Putamen (tissue), 1 donor: ENCODE measurements at regions not wholly inside any gene's neighbourhood (a gene's known extent, or its start where the extent isn't known, plus 50 kb on each side); places are given as distances from the start of the nearest gene placed in this dataset.

Experiments
- DNase-seq: peaks from one replicate; pipeline ENCODE4 v3.0.0-alpha.2; 2016; ENCODE audit warnings: low spot score

DNA sequence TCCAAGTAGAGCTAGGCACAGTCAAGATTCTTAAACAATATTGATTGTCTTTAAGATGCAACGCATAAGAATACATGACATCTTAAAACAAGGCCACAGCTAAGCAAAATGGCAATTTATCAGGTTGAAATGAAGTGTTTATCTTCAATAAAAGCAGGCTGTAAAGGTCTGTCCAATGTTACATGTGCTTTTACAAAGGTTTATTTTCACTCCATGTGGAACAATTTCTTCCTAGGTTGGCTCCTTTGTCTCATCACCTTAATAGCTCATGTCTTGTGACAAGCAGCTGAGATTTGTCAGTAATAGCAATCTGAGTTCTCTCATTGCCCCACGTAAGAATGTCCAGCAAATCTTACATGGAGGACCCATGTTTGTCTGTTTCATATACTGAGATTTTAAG, 437.6 kb downstream of the GPAM start:
- no peak for DNase-seq

DNA sequence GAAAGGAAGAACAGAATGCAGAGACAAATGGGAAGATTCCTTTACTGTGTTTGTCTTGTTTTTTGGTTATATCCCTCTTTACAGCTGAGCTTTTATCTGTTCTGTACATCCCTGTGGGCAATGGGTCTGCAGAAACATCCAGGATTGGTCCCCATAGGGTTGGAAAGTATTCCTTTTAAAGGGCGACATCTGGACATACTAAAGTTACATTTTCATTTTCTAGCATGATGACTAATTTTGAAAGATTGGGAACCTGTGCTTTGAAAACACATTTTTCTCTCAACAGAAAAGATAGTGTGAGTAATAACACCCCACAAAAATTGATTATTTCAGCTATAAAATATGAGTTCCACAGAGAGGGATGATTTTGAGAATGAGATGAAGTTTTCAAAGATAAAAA, 435.8 kb downstream of the GPAM start:
- no peak for DNase-seq

DNA sequence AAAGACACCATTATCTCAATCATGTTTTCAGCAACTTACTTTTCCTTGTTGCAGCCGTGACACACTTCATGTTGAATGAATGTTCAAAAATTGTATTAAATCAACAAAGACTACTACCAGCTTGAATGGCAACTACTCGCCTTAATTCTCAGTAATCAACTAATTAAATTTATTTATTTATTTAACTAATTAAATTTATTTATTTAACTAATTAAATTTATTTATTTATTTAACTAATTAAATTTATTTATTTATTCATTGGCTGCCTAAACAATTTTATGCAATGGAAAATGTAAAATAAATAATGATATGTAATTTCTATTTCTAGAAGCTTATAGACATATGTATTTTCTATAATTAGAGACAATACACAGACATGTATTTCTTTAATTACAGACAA, 435.4 kb downstream of the GPAM start:
- no peak for DNase-seq

DNA sequence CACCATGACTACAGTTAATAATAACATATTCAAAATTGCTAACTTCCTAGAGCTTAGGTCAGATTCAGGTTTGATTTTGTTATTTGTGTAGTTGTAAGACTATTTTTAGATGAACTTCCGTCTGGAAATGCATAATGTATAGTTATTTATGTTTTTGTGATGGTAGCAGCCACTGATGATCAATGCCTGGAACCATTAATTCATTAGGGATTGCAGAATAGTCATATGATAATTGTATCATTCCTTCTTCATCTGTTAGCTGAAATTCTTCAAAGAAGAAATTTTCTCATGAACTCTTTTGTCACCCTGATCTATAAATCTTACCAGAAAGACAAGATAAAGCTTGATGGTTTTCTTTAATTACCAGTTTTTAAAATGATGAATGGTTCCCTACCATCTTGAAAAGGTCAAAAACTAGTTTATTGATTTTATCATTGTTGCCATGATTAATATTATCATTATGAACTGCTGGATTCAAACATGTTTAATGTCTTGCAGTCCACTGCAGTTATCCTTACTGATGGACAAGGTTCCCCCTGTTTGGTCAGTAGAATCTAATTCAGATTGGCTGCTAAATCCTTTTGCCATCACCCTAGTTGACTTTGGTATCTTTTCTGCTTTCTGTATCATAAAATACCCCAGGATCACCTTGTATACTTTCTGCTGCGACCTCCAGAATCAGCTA, 433.3 kb downstream of the GPAM start:
- no peak for DNase-seq

DNA sequence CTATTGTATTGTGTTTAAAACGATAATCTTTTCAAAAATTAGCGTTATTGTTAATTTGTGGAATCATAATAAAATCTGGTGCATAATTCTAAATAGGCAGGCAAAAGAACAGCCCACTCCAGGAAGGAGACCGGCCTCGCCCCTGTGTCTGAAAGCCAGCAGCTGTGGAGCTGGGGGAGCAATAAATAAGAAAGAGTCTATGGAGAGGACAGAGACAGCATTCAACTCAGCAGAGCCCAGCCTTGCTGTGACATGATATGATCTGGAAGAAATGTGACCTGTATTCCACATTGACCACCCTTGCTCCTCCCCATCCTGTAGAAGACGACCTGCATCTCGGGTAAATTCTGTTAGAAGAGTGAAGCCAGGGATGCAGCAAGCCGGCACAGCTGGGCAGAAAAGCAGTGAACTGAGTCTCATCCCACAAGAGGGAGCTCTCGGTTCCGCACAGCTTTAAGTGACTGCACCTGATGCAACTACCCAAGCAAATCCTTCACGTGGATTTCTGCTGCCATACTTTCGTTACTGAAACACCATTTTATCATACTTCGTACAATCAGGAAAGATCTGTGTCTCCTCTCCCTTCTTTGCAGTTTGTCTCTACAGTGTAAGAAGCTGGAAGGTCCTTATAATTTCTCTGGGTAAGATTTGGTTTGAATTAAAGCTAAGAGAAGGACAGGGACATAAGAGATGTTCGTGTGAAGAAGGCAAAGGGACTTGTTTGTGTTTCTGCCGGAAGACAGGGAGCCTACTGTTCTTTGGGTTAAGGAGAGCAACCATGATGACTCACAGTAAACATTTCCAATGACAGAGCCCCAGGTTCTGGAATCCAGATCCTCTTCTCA, 427.1 kb downstream of the GPAM start:
- peak; percentile 4 for DNase-seq

GRCh38 chr10:111758593-111758992, 425.0 kb downstream of the GPAM start:
- DNase-seq = no peak

GRCh38 chr10:111762114-111762513, 421.5 kb downstream of the GPAM start:
- DNase-seq = no peak

DNA sequence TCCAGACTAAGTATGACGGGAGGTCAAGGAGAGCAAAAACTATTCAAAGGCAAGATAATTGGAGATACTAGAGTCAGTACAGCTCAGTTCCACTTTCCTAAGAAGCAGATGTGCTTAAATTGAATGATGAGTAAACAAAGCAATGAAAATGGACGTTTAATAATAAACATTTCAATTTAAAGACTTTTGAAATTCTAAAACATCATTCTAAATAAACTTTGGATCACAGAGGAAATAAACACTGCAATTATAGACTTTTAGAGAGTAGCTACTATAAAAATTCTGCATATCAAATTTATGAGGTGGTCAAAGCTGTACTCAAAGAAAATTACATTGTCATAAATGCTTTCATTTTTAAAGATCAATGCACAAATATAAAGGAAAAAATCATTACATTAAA, 418.3 kb downstream of the GPAM start:
- DNase-seq = no peak

DNA sequence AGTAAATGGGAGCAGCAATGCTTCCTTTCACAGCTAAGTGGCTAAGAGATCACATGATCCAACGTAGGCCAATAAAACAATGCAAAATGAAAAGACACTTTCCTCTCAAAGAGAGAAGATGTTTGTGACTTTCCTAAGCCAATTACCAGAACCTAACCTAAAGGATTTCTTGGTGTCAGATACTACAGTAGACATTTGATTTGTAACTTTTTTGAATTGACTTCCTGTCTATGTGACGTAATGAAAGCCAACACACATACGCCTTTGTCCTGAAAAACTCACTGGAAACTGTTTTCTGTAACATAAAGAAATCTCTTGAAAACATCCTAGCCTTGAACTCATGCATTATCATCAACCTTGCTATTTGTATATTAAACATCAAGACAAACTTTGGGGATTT, 417.1 kb downstream of the GPAM start:
- no peak for DNase-seq

GRCh38 chr10:111767661-111768060, 415.9 kb downstream of the GPAM start:
- DNase-seq = no peak

DNA sequence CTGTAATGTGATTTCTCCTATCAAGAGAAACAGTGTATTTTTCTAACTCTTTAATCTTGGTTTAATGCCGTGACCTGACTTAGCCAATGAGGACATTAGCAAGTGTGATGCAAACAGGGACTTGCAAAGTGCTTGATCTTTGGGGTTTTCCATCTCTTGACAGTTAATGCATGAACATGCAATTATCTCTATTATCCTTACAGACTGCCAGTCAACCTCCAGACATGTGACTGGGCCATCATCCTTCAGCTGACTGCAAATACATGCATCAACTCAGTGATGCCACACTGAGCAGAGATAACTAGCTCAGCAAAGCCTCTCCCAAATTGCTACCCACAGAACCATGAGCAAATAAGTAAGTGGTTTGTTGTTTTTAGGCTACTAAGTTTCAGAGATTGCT, 409.6 kb downstream of the GPAM start:
- no peak for DNase-seq

- no peak for DNase-seq
Measured at GRCh38 chr10:111774486-111774885, 409.1 kb downstream of the GPAM start.

- DNase-seq = no peak
Measured at GRCh38 chr10:111784436-111784835, 399.1 kb downstream of the GPAM start.

- DNase-seq = no peak
Measured at GRCh38 chr10:111784946-111785465, 398.6 kb downstream of the GPAM start.

- DNase-seq = no peak
Measured at GRCh38 chr10:111785921-111786320, 397.6 kb downstream of the GPAM start.

GRCh38 chr10:111789821-111790220, 393.7 kb downstream of the GPAM start:
- DNase-seq = no peak

DNA sequence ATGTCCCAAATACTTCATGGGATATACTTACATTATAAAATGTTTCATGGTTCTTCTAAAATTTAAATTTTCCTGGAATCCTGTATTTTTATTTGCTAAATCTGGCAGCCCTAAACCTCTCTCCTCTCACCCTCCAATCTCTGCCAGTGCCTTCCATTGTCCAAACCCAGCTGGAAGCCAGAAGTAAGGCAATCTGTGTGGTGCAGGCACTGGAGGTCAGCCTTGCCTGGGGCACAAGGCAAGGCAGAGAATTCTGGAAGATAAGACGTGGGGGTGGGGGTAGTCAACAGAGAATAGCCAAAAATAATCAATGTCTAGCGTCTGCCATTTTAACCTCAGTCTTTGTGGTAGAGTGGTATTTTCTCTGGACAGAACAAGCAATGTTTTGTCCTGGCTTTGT, 381.7 kb downstream of the GPAM start:
- DNase-seq = no peak

DNA sequence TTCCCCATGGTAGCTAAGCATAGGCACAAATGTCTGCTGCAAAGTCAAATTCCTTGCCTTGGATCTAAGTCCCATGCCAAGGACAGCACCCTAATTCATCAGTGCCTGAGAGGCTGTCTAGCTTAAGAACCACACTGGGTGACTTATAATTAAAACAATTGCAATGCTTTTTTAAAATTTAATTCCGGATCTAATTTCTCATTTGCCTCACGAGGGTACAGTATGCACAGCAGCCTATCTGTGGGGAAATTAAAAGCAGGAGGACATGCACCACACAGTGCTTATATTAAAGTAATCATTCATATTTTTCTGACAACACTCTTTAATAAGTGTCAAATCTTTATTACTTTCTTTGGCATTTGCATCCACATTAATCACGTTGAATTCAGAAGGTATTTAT, 378.8 kb downstream of the GPAM start:
- no peak for DNase-seq

GRCh38 chr10:111811517-111811916, 372.0 kb downstream of the GPAM start:
- DNase-seq = no peak

- no peak for DNase-seq
Measured at GRCh38 chr10:111820471-111820870, 363.1 kb downstream of the GPAM start.

DNA sequence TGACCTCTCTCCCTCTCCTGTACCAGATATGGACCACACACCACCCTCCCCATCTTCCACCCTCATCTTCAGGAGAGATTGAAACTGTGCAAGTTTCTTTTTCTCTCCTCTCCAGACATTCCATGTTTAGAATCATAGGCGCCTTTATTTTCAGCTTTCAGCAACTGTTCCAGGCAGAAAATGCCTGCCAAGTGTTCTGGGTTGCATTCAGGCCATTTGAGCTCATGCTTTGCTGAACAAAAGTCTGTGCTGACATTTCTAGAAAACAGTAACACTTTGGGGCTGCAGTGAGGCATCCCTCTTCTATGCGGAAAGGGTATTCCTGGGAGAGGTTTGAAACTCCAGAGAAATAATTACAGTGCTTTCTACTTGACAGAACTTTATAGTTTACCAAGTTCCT, 361.7 kb downstream of the GPAM start:
- no peak for DNase-seq

DNA sequence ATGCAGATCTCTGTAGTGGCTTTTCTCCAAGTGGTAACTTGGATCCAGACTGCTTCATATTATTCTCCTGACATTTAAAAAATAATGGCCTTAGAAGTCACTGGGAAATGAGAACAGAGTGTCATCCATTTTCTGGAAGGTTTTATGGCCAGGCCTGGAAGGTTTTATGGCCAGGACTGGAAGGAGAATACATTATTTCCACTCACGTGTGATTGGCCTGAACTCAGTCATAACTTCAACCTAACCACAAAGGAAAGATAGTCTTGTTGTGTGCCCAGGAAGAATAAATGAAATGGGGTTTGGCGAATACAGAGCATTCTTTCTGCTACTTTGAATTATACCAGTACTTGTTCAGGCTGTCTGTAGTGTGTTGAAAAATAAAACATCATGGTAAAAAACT, 360.9 kb downstream of the GPAM start:
- no peak for DNase-seq

GRCh38 chr10:111824128-111824527, 359.4 kb downstream of the GPAM start:
- no peak for DNase-seq
